HG03342 (cell line): ENCODE measurements at regions not wholly inside any gene's neighbourhood (a gene's known extent, or its start where the extent isn't known, plus 50 kb on each side); places are given as distances from the start of the nearest gene placed in this dataset.
A peak's percentile ranks its signal among the peaks of the same experiment; 100 is the strongest.

Experiments
- ATAC-seq: cut with Tn5 transposase; IDR thresholded peaks from one replicate; pipeline ENCODE4 v1.9.1; 2021; ENCODE audit warnings: mild to moderate bottlenecking, moderate library complexity; ENCODE audit not compliant: unreplicated experiment

- ATAC-seq = no peak
These were observed 109.2 kb upstream of the PCDH18 start for GRCh38 chr4:137641544-137641943.

GRCh38 chr4:137640838-137641158 is 108.5 kb upstream of the PCDH18 start:
- ATAC-seq = no peak

- peak; percentile 70 for ATAC-seq
These were observed 108.0 kb upstream of the PCDH18 start for GRCh38 chr4:137640156-137640837.

- peak; percentile 37 for ATAC-seq
These were observed 106.6 kb upstream of the PCDH18 start for GRCh38 chr4:137638934-137639333.

- ATAC-seq = no peak
These were observed 103.3 kb upstream of the PCDH18 start for GRCh38 chr4:137635601-137636000.

GRCh38 chr4:137635108-137635507 is 102.8 kb upstream of the PCDH18 start:
- no peak for ATAC-seq

- no peak for ATAC-seq
These were observed 100.5 kb upstream of the PCDH18 start for GRCh38 chr4:137632842-137633241.

- no peak for ATAC-seq
These were observed 99.3 kb upstream of the PCDH18 start for GRCh38 chr4:137631605-137632004.

GRCh38 chr4:137630252-137630651 is 98.0 kb upstream of the PCDH18 start:
- no peak for ATAC-seq

- ATAC-seq = no peak
These were observed 95.6 kb upstream of the PCDH18 start for GRCh38 chr4:137627739-137628460.

GRCh38 chr4:137626942-137627738 is 94.8 kb upstream of the PCDH18 start:
- ATAC-seq = no peak

- peak; percentile 52 for ATAC-seq
These were observed 90.7 kb upstream of the PCDH18 start for GRCh38 chr4:137623013-137623412.

- no peak for ATAC-seq
These were observed 88.8 kb upstream of the PCDH18 start for GRCh38 chr4:137621056-137621455.

- no peak for ATAC-seq
These were observed 82.2 kb upstream of the PCDH18 start for GRCh38 chr4:137614491-137614890.

- ATAC-seq = no peak
These were observed 79.9 kb upstream of the PCDH18 start for GRCh38 chr4:137611998-137612700.

GRCh38 chr4:137610960-137611359 is 78.7 kb upstream of the PCDH18 start:
- peak; percentile 70 for ATAC-seq

GRCh38 chr4:137609718-137610430 is 77.6 kb upstream of the PCDH18 start:
- no peak for ATAC-seq

- ATAC-seq = no peak
These were observed 75.8 kb upstream of the PCDH18 start for GRCh38 chr4:137608085-137608484.

- ATAC-seq = no peak
These were observed 70.1 kb upstream of the PCDH18 start for GRCh38 chr4:137602436-137602835.

GRCh38 chr4:137601934-137602333 is 69.6 kb upstream of the PCDH18 start:
- no peak for ATAC-seq

GRCh38 chr4:137599734-137600133 is 67.4 kb upstream of the PCDH18 start:
- no peak for ATAC-seq
